ENCODE measurements at regions not wholly inside any gene's neighbourhood (a gene's known extent, or its start where the extent isn't known, plus 50 kb on each side); places are given as distances from the start of the nearest gene placed in this dataset.

GRCh38 chr12:16669756-16670155 lies 63.8 kb upstream of the LMO3 start:
- TF ChIP-seq, protein P1, sequence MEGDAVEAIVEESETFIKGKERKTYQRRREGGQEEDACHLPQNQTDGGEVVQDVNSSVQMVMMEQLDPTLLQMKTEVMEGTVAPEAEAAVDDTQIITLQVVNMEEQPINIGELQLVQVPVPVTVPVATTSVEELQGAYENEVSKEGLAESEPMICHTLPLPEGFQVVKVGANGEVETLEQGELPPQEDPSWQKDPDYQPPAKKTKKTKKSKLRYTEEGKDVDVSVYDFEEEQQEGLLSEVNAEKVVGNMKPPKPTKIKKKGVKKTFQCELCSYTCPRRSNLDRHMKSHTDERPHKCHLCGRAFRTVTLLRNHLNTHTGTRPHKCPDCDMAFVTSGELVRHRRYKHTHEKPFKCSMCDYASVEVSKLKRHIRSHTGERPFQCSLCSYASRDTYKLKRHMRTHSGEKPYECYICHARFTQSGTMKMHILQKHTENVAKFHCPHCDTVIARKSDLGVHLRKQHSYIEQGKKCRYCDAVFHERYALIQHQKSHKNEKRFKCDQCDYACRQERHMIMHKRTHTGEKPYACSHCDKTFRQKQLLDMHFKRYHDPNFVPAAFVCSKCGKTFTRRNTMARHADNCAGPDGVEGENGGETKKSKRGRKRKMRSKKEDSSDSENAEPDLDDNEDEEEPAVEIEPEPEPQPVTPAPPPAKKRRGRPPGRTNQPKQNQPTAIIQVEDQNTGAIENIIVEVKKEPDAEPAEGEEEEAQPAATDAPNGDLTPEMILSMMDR (conservative IDR thresholded peaks at IDR 0.05; ENCODE audit: low read length), result no peak
- no peak for TF ChIP-seq EZH2phosphoT487 (IDR thresholded peaks at IDR 0.05; ENCODE audit: borderline replicate concordance, low read depth, low read length)
